CD14-positive monocyte (primary cell): ENCODE measurements at regions not wholly inside any gene's neighbourhood (a gene's known extent, or its start where the extent isn't known, plus 50 kb on each side); places are given as distances from the start of the nearest gene placed in this dataset.

ENCODE experiments used
- DNase-seq, 3 donors: peaks; one replicate each; pipeline ENCODE4 v3.0.0-alpha.2; 2011 to 2022
- H2AFZ ChIP-seq: 2 replicates; pipeline ENCODE4 v1.6.0; 2012; ENCODE audit warnings: mild to moderate bottlenecking, low read depth, low read length, inconsistent platforms; ENCODE audit not compliant: insufficient read depth, poor library complexity, severe bottlenecking
- H3K27ac ChIP-seq, 2 donors: 1 replicate in 1 of 2; 2 replicates in 1 of 2; pipeline ENCODE4 v1.5.1; 2012 to 2013; ENCODE audit warnings: low read length in 2 of 2, control low read depth in 1 of 2, inconsistent platforms in 1 of 2, low read depth in 1 of 2, mild to moderate bottlenecking in 1 of 2
- H3K27me3 ChIP-seq, 2 donors: one replicate each; pipeline versions ENCODE4 v1.6.0 to v1.6.1; 2011 to 2013; ENCODE audit warnings: low read length in 2 of 2; ENCODE audit not compliant: control insufficient read depth in 2 of 2, insufficient read depth in 2 of 2
- H3K36me3 ChIP-seq, 2 donors: replicated peaks in 1 of 2; 1 replicate in 1 of 2; 2 replicates in 1 of 2; pipeline versions ENCODE4 v1.5.1 to v1.6.1; 2012 to 2013; ENCODE audit warnings: low read length in 2 of 2, control low read depth in 1 of 2, inconsistent platforms in 1 of 2, mild to moderate bottlenecking in 1 of 2; ENCODE audit not compliant: insufficient read depth in 2 of 2, control insufficient read depth in 1 of 2
- H3K4me1 ChIP-seq, 2 donors: 1 replicate in 1 of 2; 2 replicates in 1 of 2; pipeline versions ENCODE4 v1.5.1 to v1.6.1; 2012 to 2013; ENCODE audit warnings: low read length in 2 of 2, control low read depth in 1 of 2, inconsistent platforms in 1 of 2, mild to moderate bottlenecking in 1 of 2, moderate library complexity in 1 of 2; ENCODE audit not compliant: insufficient read depth in 2 of 2, control insufficient read depth in 1 of 2
- H3K4me2 ChIP-seq: replicated peaks from 2 replicates; pipeline ENCODE3; 2012; ENCODE audit warnings: low read length, moderate library complexity, mild to moderate bottlenecking; ENCODE audit not compliant: poor library complexity, severe bottlenecking; ENCODE audit errors: extremely low read depth
- H3K4me3 ChIP-seq, 3 experiments: fragments of 200-600 bp in 1 of 3; sonication (generic) in 1 of 3; replicated peaks in 1 of 3; 1 replicate in 2 of 3; 2 replicates in 1 of 3; pipeline ENCODE4 v1.5.1; 2011 to 2013; ENCODE audit warnings: low read length in 3 of 3, mild to moderate bottlenecking in 3 of 3, control low read depth in 2 of 3, low read depth in 2 of 3, inconsistent platforms in 1 of 3, moderate library complexity in 1 of 3
- H3K79me2 ChIP-seq: 2 replicates; pipeline ENCODE4 v1.6.0; 2012; ENCODE audit warnings: mild to moderate bottlenecking, control low read depth, inconsistent platforms, low read length, moderate library complexity; ENCODE audit not compliant: insufficient read depth
- H3K9ac ChIP-seq: 2 replicates; pipeline ENCODE4 v1.6.0; 2017; ENCODE audit warnings: low read length, mild to moderate bottlenecking; ENCODE audit not compliant: insufficient read depth, poor library complexity, severe bottlenecking
- H3K9me3 ChIP-seq, 2 donors: replicated peaks in 1 of 2; 1 replicate in 1 of 2; 2 replicates in 1 of 2; pipeline versions ENCODE4 v1.5.1 to v1.6.1; 2012 to 2013; ENCODE audit warnings: low read length in 2 of 2, control low read depth in 1 of 2; ENCODE audit not compliant: control insufficient read depth in 1 of 2, insufficient read depth in 1 of 2
- H4K20me1 ChIP-seq: 2 replicates; pipeline ENCODE4 v1.6.0; 2012; ENCODE audit warnings: mild to moderate bottlenecking, low read length, control low read depth, moderate library complexity; ENCODE audit not compliant: insufficient read depth
- H3K27ac Mint-ChIP-seq, 7 donors: one replicate each; pipeline ENCODE4 v1.8.0; 2020; ENCODE audit warnings: mild to moderate bottlenecking in 7 of 7, mixed read lengths in 7 of 7, moderate library complexity in 6 of 7, inconsistent platforms in 2 of 7
- H3K27me3 Mint-ChIP-seq, 3 donors: one replicate each; pipeline ENCODE4 v1.8.0; 2021 to 2022; ENCODE audit warnings: low read depth in 3 of 3, mild to moderate bottlenecking in 3 of 3, mixed read lengths in 3 of 3, moderate library complexity in 3 of 3, inconsistent platforms in 1 of 3
- H3K36me3 Mint-ChIP-seq, 2 donors: one replicate each; pipeline ENCODE4 v1.8.0; 2020; ENCODE audit warnings: mixed read lengths in 2 of 2, inconsistent platforms in 1 of 2, mild to moderate bottlenecking in 1 of 2
- H3K4me1 Mint-ChIP-seq: one replicate; pipeline ENCODE4 v1.8.0; 2020; ENCODE audit warnings: mild to moderate bottlenecking, mixed read lengths
- H3K4me3 Mint-ChIP-seq, 2 donors: one replicate each; pipeline ENCODE4 v1.8.0; 2020; ENCODE audit warnings: mild to moderate bottlenecking in 2 of 2, mixed read lengths in 2 of 2, moderate library complexity in 1 of 2
- H3K9me3 Mint-ChIP-seq, 7 donors: one replicate each; pipeline ENCODE4 v1.8.0; 2020 to 2022; ENCODE audit warnings: mixed read lengths in 7 of 7, mild to moderate bottlenecking in 6 of 7, moderate library complexity in 6 of 7, inconsistent platforms in 2 of 7
- WGBS: methylation state at CpG from one replicate; pipeline ENCODE4 v1.1.5; 2013; ENCODE audit warnings: missing lambda C conversion rate; ENCODE audit not compliant: insufficient coverage; 5-methylcytosine and 5-hydroxymethylcytosine counted together
- intact Hi-C, 2 donors: fragments of 100-400 bp; cut with micrococcal nuclease; formaldehyde crosslinking; loops; one replicate each; pipeline versions ENCODE4 v1.15.0 to v1.15.1; 2023
- TF ChIP-seq, protein P1 (sequence below): fragments of 200-600 bp; IDR thresholded peaks from one replicate; pipeline ENCODE4 v1.8.0; 2022; ENCODE audit warnings: antibody characterized with exemption, mild to moderate bottlenecking

GRCh38 chr15:93205413-93205812 is 116.4 kb upstream of the RGMA start:
- Histone ChIP-seq H2AFZ (no peak overlapping the region), H4K20me1 (no peaks in the 10 kb centered on the region), H3K27me3 (no peaks in the 10 kb centered on the region), H3K9me3 (peaks cover 3 to 5% of the 10 kb centered on the region in 2 donors), H3K9ac (no peak overlapping the region), H3K4me2 (no peak overlapping the region), H3K4me1 (no peaks in the 10 kb centered on the region), H3K27ac (no peak overlapping the region), H3K4me3 (no peak overlapping the region), H3K36me3 (no peaks in the 10 kb centered on the region), H3K79me2 (no peaks in the 10 kb centered on the region)
- no peak overlapping the region for H3K4me3 Mint-ChIP-seq
- intact Hi-C loops, result no loop called here
- DNase-seq, result no peak
- WGBS, result 97% methylated on average over 6 of the region's 8 CpGs
- peaks cover 0 to 5% (median 0%) of the 10 kb centered on the region in 7 donors for H3K9me3 Mint-ChIP-seq
- no peaks in the 10 kb centered on the region for H3K36me3 Mint-ChIP-seq
- no peak overlapping the region for H3K27ac Mint-ChIP-seq
- no peaks in the 10 kb centered on the region for H3K4me1 Mint-ChIP-seq
- H3K27me3 Mint-ChIP-seq, result peaks cover 7 to 11% (median 7%) of the 10 kb centered on the region in 3 donors
- TF ChIP-seq, protein P1, sequence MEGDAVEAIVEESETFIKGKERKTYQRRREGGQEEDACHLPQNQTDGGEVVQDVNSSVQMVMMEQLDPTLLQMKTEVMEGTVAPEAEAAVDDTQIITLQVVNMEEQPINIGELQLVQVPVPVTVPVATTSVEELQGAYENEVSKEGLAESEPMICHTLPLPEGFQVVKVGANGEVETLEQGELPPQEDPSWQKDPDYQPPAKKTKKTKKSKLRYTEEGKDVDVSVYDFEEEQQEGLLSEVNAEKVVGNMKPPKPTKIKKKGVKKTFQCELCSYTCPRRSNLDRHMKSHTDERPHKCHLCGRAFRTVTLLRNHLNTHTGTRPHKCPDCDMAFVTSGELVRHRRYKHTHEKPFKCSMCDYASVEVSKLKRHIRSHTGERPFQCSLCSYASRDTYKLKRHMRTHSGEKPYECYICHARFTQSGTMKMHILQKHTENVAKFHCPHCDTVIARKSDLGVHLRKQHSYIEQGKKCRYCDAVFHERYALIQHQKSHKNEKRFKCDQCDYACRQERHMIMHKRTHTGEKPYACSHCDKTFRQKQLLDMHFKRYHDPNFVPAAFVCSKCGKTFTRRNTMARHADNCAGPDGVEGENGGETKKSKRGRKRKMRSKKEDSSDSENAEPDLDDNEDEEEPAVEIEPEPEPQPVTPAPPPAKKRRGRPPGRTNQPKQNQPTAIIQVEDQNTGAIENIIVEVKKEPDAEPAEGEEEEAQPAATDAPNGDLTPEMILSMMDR, result no peak

DNA sequence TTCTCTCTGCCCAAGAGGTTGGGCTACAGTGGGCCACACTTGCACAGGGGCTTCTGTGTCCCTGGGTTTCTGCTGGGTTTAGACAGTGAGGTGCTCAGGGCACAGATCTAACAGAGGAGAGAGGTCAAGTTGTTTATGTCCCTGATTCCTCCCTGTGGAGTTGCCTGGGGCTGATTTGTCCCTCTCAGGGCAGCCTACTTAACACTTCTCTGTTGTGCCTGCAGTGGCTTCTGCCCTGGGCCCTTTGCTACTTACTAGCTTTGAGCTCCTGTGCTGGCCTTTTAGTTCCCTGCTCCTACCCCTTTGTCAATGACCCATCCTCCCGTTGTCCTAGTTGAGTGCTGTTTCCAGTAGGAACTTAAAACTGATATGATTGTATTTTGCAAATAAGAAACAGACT is 114.0 kb upstream of the RGMA start:
- no peak overlapping the region for H3K27ac ChIP-seq
- WGBS, result no CpG with 5 or more reads among the region's 1 CpG
- no peaks in the 10 kb centered on the region for H3K27me3 ChIP-seq
- H3K4me1 ChIP-seq, result no peaks in the 10 kb centered on the region
- H4K20me1 ChIP-seq, result no peaks in the 10 kb centered on the region
- H3K9me3 ChIP-seq, result peaks cover 3 to 10% of the 10 kb centered on the region in 2 donors
- Mint-ChIP-seq H3K4me1 (no peaks in the 10 kb centered on the region), H3K4me3 (no peak overlapping the region), H3K27ac (no peak overlapping the region), H3K27me3 (peaks cover 7 to 12% (median 12%) of the 10 kb centered on the region in 3 donors), H3K9me3 (peaks cover 0 to 10% (median 3%) of the 10 kb centered on the region in 7 donors), H3K36me3 (peaks cover 0 to 2% of the 10 kb centered on the region in 2 donors)
- H2AFZ ChIP-seq, result no peak overlapping the region
- no peaks in the 10 kb centered on the region for H3K36me3 ChIP-seq
- H3K79me2 ChIP-seq, result no peaks in the 10 kb centered on the region
- H3K4me2 ChIP-seq, result no peak overlapping the region
- no peak overlapping the region for H3K4me3 ChIP-seq
- intact Hi-C loops, result no loop called here
- no peak for DNase-seq
- TF ChIP-seq, protein P1, result no peak
- H3K9ac ChIP-seq, result no peak overlapping the region
